ENCODE measurements at regions not wholly inside any gene's neighbourhood (a gene's known extent, or its start where the extent isn't known, plus 50 kb on each side); places are given as distances from the start of the nearest gene placed in this dataset.

DNA sequence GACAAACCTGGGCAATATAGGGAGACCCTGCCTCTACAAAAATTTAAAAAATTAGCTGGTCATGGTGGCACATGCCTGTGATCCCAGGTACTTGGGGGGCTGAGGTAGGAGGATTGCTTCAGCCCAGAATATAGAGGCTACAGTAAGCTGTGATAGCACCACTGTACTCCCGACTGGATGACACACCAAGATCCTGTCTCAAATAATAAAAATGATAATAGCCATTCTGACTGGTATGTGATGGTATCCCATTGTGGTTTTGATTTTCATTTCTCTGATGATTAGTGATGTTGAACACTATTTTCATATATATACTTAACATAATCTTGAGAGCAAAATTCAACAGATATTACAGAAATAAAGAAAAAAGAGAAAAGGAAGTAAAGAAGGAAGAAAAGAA lies 1491.0 kb upstream of the PIK3C3 start:
- Mint-ChIP-seq H3K4me1 (no peaks in the 10 kb centered on the region), H3K27ac (no peak overlapping the region), H3K27me3 (no peaks in the 10 kb centered on the region)

GRCh38 chr18:40453903-40454302 lies 1501.1 kb upstream of the PIK3C3 start:
- no peak overlapping the region for H3K27ac Mint-ChIP-seq
- no peaks in the 10 kb centered on the region for H3K36me3 Mint-ChIP-seq
- no peaks in the 10 kb centered on the region for H3K27me3 Mint-ChIP-seq
- H3K4me1 Mint-ChIP-seq, result no peaks in the 10 kb centered on the region
- DNase-seq, result no peak
- H3K9me3 Mint-ChIP-seq, result peaks cover 3 to 9% of the 10 kb centered on the region in 2 donors
- H3K4me3 Mint-ChIP-seq, result no peak overlapping the region
- ATAC-seq (replicated peaks), result no peak

More for the DNA sequence above, 1491.0 kb upstream of the PIK3C3 start:
- ATAC-seq (replicated peaks) (no peak), DNase-seq (no peak)
- H3K36me3 Mint-ChIP-seq, result no peaks in the 10 kb centered on the region
- H3K9me3 Mint-ChIP-seq, result no peaks in the 10 kb centered on the region
- H3K4me3 Mint-ChIP-seq, result no peak overlapping the region

GRCh38 chr18:40452599-40452998 lies 1502.4 kb upstream of the PIK3C3 start:
- Mint-ChIP-seq H3K27ac (no peak overlapping the region), H3K4me1 (no peaks in the 10 kb centered on the region), H3K9me3 (peaks cover 3 to 9% of the 10 kb centered on the region in 2 donors), H3K27me3 (no peaks in the 10 kb centered on the region), H3K36me3 (no peaks in the 10 kb centered on the region), H3K4me3 (no peak overlapping the region)
- ATAC-seq (replicated peaks) (no peak), DNase-seq (no peak)

GRCh38 chr18:40450751-40451150 lies 1504.3 kb upstream of the PIK3C3 start:
- no peaks in the 10 kb centered on the region for H3K36me3 Mint-ChIP-seq
- no peaks in the 10 kb centered on the region for H3K27me3 Mint-ChIP-seq
- ATAC-seq (replicated peaks) (no peak), DNase-seq (no peak)
- H3K4me1 Mint-ChIP-seq, result no peaks in the 10 kb centered on the region
- peaks cover 3 to 9% of the 10 kb centered on the region in 2 donors for H3K9me3 Mint-ChIP-seq
- H3K4me3 Mint-ChIP-seq, result no peak overlapping the region
- H3K27ac Mint-ChIP-seq, result no peak overlapping the region

DNA sequence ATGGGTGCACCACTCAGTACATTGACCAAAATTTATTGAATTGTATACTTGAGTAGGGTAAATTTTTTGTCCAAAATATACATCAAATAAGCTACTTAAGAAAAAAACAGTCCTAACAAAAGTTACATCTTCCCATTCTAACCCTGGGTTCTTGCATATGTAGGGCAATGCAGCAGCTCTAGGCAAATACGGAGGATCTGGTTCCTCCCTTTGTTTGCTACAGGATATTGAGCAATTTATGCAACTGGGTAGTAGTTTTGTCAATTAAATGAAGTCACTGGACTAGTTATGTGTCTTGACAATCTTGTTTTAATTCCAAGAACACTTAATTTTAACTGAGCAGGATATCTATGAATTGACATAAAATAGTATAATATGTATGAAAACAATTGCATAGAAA lies 1507.2 kb upstream of the PIK3C3 start:
- Mint-ChIP-seq H3K9me3 (no peaks in the 10 kb centered on the region), H3K4me3 (no peak overlapping the region), H3K4me1 (no peaks in the 10 kb centered on the region), H3K36me3 (no peaks in the 10 kb centered on the region), H3K27ac (no peak overlapping the region), H3K27me3 (no peaks in the 10 kb centered on the region)
- no peak for ATAC-seq (replicated peaks)
- DNase-seq, result no peak

DNA sequence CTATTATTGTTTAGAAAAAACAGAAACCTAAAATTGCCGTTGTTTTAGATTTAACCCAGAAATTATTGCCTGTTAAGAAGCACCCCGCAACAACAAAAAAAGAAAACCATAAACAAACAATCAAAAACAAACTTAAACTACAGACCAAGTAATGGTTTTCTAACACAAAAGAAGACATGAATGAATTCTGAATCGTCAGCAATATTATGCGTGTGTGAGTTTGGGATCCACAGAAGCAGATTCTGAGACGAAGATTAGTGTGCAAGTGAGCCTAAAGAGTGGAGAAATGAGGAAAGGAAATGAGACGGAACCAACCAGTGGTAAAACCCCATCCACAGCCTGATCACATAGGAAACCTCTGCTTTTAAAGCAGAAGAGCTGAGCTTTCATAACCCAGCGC lies 1514.9 kb upstream of the PIK3C3 start:
- Mint-ChIP-seq H3K27me3 (no peaks in the 10 kb centered on the region), H3K36me3 (no peaks in the 10 kb centered on the region), H3K4me3 (no peak overlapping the region), H3K27ac (no peak overlapping the region), H3K4me1 (no peaks in the 10 kb centered on the region), H3K9me3 (peaks cover 0 to 4% of the 10 kb centered on the region in 2 donors)
- DNase-seq (no peak), ATAC-seq (replicated peaks) (no peak)

DNA sequence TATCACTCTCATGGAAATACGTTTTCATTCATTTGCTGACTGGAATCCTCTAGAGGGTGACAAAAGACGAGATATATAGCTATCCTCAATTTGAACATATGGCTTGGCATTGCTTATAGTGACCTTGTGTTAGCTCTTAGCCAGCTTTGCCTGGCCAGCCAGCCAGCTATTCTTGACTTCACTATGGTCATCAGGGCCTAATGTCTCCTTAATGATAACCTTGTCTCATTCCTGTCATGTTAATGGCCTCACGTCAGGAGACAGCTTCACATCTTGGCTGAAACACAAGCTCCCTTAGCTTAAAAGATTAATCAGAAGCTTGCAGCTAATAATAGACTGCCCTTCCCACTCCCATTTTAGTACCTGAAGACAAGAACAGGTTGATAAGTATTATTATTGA lies 1517.5 kb upstream of the PIK3C3 start:
- Mint-ChIP-seq H3K4me1 (no peaks in the 10 kb centered on the region), H3K27me3 (no peaks in the 10 kb centered on the region), H3K27ac (no peak overlapping the region), H3K36me3 (no peaks in the 10 kb centered on the region), H3K4me3 (no peak overlapping the region), H3K9me3 (peaks cover 0 to 4% of the 10 kb centered on the region in 2 donors)
- no peak for DNase-seq
- no peak for ATAC-seq (replicated peaks)

GRCh38 chr18:40431071-40431985 lies 1523.7 kb upstream of the PIK3C3 start:
- H3K4me3 Mint-ChIP-seq, result no peak overlapping the region
- H3K27me3 Mint-ChIP-seq, result no peaks in the 10 kb centered on the region
- no peak for DNase-seq
- no peaks in the 10 kb centered on the region for H3K36me3 Mint-ChIP-seq
- H3K4me1 Mint-ChIP-seq, result no peaks in the 10 kb centered on the region
- peaks cover 1 to 4% of the 10 kb centered on the region in 2 donors for H3K9me3 Mint-ChIP-seq
- no peak overlapping the region for H3K27ac Mint-ChIP-seq
- no peak for ATAC-seq (replicated peaks)

DNA sequence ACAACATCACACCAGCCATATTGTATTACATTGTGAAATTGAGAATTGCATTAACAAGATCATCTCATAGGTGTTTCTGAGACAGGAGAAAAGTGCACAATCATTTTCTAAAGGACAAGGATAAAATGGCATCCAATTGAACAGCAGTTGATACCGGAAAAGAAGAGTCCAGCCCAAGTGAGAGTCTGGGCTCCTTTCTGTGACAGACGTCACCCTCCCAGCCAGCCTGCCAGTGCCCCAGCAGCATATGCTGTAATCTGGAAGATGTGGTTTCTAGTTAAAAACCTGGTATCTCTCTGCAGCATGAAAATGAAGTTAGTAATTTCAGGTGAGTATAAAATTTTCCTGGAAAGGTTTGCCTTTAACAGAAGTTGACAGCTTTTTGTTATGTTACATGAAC lies 1531.7 kb upstream of the PIK3C3 start:
- no peaks in the 10 kb centered on the region for H3K4me1 Mint-ChIP-seq
- ATAC-seq (replicated peaks), result no peak

DNA sequence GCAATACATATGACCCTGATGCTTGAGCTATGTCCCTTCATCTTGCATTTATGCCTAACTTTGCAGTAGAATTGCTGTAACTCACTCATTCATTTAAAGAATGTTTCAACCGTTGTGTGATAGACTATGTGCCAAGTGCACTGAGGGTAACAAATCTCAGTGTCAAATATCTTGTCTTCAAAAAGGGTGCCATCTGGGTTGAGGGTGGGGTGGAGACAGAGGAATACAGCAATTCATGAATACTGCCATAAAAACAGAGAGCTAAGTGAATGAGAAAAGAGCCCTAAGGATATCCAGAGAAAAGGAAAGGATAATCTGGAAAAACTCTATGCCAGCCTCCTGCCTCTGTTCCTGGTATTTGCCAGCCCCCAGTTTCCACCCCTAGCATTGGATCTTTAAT lies 1534.4 kb upstream of the PIK3C3 start:
- Mint-ChIP-seq H3K27ac (no peak overlapping the region), H3K9me3 (peaks cover 0 to 3% of the 10 kb centered on the region in 2 donors), H3K4me1 (no peaks in the 10 kb centered on the region), H3K36me3 (no peaks in the 10 kb centered on the region), H3K27me3 (no peaks in the 10 kb centered on the region), H3K4me3 (no peak overlapping the region)
- DNase-seq (no peak), ATAC-seq (replicated peaks) (no peak)

More for the DNA sequence above, 1531.7 kb upstream of the PIK3C3 start:
- H3K36me3 Mint-ChIP-seq, result no peaks in the 10 kb centered on the region
- DNase-seq, result no peak
- H3K9me3 Mint-ChIP-seq, result peaks cover 4 to 5% of the 10 kb centered on the region in 2 donors
- H3K27ac Mint-ChIP-seq, result no peak overlapping the region
- no peak overlapping the region for H3K4me3 Mint-ChIP-seq
- H3K27me3 Mint-ChIP-seq, result no peaks in the 10 kb centered on the region

GRCh38 chr18:40417501-40417900 lies 1537.5 kb upstream of the PIK3C3 start:
- peaks cover 0 to 3% of the 10 kb centered on the region in 2 donors for H3K9me3 Mint-ChIP-seq
- H3K27me3 Mint-ChIP-seq, result no peaks in the 10 kb centered on the region
- ATAC-seq (replicated peaks) (no peak), DNase-seq (no peak)
- no peak overlapping the region for H3K4me3 Mint-ChIP-seq
- H3K36me3 Mint-ChIP-seq, result no peaks in the 10 kb centered on the region
- no peaks in the 10 kb centered on the region for H3K4me1 Mint-ChIP-seq
- no peak overlapping the region for H3K27ac Mint-ChIP-seq

- Mint-ChIP-seq H3K9me3 (peaks cover 0 to 5% of the 10 kb centered on the region in 2 donors), H3K4me3 (no peak overlapping the region), H3K27me3 (no peaks in the 10 kb centered on the region), H3K4me1 (no peaks in the 10 kb centered on the region), H3K36me3 (no peaks in the 10 kb centered on the region), H3K27ac (no peak overlapping the region)
- ATAC-seq (replicated peaks), result no peak
- DNase-seq, result no peak
These were observed 1539.2 kb upstream of the PIK3C3 start for GRCh38 chr18:40415821-40416220.

DNA sequence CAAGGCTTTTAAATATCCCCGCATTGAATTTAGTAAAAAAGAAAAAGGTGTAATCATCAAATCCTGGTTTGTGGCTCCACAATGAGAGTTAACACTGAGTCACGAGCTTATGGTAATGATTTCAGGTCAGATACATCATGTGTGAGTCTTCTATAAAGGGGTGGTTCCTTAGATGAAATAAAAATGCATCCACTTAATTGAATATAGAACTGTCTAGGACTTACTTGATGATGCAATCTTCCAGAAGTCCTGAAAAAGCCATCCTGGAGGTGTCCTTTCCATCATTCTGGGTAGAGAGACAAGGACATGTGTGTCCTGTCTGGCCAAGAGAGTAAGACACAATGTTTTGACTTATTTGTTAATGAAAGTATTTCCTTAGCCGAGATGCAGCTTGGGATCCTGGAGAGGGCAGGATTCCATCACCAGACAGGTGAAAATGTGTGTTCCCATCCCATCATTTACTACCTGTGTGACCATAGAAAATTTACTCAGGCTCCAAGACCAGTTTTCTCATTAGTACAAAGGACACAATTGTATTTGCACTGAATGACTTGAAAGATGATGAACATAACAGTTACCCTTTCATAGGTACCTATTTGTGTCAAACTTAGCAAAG lies 1539.8 kb upstream of the PIK3C3 start:
- Mint-ChIP-seq H3K4me3 (no peak overlapping the region), H3K9me3 (peaks cover 0 to 5% of the 10 kb centered on the region in 2 donors), H3K27me3 (no peaks in the 10 kb centered on the region), H3K27ac (no peak overlapping the region), H3K36me3 (no peaks in the 10 kb centered on the region), H3K4me1 (no peaks in the 10 kb centered on the region)
- ATAC-seq (replicated peaks), result no peak
- DNase-seq, result no peak

- no peaks in the 10 kb centered on the region for H3K36me3 Mint-ChIP-seq
- ATAC-seq (replicated peaks), result no peak
- H3K9me3 Mint-ChIP-seq, result peaks cover 0 to 2% of the 10 kb centered on the region in 2 donors
- DNase-seq, result no peak
- no peaks in the 10 kb centered on the region for H3K4me1 Mint-ChIP-seq
- no peaks in the 10 kb centered on the region for H3K27me3 Mint-ChIP-seq
- H3K4me3 Mint-ChIP-seq, result no peak overlapping the region
- H3K27ac Mint-ChIP-seq, result no peak overlapping the region
These were observed 1540.8 kb upstream of the PIK3C3 start for GRCh38 chr18:40414155-40414754.

DNA sequence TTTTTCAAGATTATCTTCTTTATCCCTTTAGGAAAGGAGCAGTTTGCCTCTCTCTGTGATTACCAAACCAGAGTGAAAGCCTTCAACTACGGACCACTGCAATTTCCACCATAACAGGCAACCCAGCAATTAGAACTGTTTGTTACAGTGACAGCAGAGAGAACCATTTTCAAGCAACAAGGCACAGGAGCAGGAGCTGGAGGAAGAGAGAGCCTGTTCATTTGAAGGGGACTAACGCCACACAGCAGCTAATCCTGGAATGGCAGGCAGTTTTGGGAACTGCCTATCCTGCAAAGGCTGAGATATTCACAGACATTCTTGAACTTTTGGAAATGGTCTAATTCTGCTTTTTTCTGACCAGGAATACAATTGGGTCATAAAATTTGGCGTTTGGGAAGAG lies 1541.9 kb upstream of the PIK3C3 start:
- Mint-ChIP-seq H3K27ac (no peak overlapping the region), H3K4me1 (no peaks in the 10 kb centered on the region), H3K27me3 (no peaks in the 10 kb centered on the region), H3K9me3 (peaks cover 0 to 2% of the 10 kb centered on the region in 2 donors), H3K4me3 (no peak overlapping the region), H3K36me3 (no peaks in the 10 kb centered on the region)
- no peak for ATAC-seq (replicated peaks)
- DNase-seq, result no peak
